ENCODE measurements at regions not wholly inside any gene's neighbourhood (a gene's known extent, or its start where the extent isn't known, plus 50 kb on each side); places are given as distances from the start of the nearest gene placed in this dataset.

- DNase-seq, result no peak
These were observed 617.5 kb upstream of the WWC1 start for GRCh38 chr5:167673942-167674341.

- no peak for DNase-seq
These were observed 613.0 kb upstream of the WWC1 start for GRCh38 chr5:167678481-167678880.

GRCh38 chr5:167684251-167684650, 607.2 kb upstream of the WWC1 start:
- no peak for DNase-seq

DNA sequence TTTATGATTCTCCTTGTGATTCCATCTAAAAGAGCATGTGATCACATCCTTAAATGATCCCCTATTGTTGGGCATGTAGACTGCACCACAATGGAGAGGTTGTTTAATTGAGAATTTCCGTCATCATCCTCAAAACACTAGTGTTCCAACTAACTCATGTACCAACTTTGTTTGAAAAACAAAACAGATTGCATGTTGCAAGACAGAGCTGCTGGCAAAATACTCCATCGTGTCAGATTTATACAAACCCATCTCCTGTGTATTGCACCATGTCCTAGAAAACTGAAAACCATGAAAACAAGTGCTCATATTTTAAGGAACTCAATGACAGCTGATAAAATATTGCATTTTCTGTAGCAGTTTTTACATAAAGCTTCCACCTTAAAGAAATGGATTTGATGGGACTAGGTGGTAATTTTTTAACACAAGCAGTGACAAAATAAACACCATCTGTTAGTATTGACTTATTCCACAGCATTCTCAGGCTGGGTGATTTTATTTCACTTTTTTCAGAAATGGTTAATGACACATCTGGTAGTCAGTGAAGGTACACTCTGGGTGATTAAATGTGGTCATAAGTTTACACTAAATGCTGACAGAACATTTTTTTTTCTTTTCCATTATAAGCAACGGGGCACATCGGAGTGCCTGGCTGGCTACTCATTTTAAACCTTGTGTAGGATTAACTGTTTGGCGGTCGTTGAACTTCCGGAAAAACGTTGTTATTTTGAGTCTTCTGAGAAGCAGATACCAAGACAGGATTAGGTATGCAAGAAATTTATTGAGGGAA, 602.9 kb upstream of the WWC1 start:
- no peak for DNase-seq

GRCh38 chr5:167694325-167695147, 596.9 kb upstream of the WWC1 start:
- no peak for DNase-seq

DNA sequence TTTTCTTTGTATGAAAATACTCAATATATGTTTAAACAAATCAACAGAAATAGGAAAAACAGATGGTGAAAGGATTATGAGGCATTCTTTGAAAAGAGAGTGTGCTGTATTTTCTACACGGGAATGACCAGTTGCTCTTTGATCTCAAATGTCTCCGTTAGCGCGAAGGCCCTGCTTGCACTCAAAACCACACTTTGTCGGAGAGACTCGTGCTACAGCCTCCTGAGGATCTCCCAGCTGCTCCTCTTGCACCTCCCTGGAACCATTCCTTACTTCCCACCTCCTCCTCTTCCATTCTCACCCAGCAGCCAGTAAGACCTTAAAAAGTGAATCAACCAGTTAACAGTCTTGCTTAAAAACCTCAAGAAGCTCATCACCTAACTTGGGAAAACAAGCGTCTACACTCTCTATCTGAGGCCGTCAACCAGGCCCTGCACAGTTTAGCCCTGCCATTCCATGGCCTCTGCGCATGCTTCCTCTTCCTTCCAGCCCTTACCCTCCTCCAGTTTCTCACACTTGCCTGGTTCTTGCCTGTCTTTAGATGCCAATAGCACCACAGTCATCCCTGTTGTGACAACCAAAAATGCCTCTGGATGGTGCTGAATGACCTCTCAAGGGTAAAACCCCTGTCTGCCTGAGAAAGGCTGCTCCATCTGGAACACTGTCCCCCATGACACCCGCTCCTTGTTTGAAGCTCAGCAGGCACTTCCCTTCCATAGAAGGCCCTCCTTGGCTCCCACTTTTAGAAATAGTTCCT, 594.7 kb upstream of the WWC1 start:
- DNase-seq, result no peak

DNA sequence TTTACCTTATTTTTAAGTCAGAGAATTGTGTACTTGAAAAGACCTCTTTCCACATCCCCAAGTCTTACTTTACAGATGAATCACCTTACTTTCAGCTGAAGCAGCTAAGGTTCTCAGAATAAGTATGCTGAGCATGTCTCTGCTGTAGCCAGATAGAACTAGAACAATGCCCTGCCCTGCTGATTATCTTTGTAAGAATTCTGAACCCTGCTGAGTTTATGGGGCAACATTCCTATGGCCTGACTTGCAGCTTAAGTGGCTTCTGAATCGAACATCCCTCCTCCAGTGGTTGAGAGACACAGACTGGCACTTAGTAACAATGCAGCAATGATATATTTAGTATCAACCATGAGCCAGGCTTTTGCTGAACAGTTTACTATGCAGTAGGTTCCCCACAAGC, 592.0 kb upstream of the WWC1 start:
- DNase-seq, result no peak

- no peak for DNase-seq
These were observed 590.4 kb upstream of the WWC1 start for GRCh38 chr5:167701051-167701450.

- no peak for DNase-seq
These were observed 589.4 kb upstream of the WWC1 start for GRCh38 chr5:167702014-167702413.

- DNase-seq, result no peak
These were observed 583.0 kb upstream of the WWC1 start for GRCh38 chr5:167708449-167708848.

- no peak for DNase-seq
These were observed 581.8 kb upstream of the WWC1 start for GRCh38 chr5:167709625-167710024.

GRCh38 chr5:167710444-167711073, 580.9 kb upstream of the WWC1 start:
- no peak for DNase-seq

GRCh38 chr5:167712986-167713585, 578.4 kb upstream of the WWC1 start:
- DNase-seq, result no peak

DNA sequence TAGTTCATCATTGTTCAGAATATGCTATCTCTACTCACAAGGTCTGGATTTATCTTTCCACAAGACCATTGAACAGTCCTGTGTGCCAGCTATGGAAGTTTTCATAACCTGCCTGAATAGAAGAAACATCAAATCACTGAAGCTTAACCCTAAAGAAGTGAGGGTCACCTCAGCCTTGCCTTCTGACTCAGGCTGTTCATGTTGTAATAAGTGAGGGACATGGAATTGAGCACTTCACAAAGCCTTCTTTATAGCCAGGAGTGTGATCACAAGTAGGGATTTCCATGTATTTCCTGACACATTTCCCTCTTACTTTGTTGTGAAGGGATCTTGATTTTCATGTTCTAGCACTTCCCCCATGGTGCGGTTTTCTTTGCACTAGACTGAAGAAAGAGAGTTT, 577.5 kb upstream of the WWC1 start:
- DNase-seq, result no peak

DNA sequence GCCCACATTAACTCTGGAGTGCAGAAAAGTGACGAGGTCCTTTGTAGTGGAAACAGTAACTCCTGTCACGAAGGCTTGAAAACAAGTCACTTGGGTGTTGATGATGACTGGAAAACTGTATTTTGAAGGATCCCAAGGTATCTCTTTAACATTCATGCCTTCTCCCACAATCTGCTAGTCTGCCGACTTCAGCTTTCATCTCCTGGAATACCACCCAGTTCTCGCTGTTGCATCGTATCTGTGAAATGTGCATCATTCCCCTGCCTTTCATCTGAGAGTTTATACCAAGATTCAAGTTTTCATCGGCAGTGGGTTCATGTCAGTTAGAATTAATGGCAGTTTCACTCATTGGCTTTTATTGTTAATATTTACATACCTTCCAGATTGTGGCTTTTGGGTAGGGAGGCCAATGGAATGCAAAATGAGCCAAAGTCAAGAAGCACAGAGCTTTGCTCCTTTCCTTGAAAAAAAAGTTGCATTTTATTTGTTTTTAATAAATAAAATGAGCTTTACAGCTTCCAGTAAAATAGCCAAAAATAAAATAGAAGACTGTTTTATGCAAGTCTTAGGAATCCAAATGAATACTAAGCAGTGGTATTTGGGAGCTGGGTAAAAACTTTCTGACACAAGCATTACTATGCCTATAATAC, 575.2 kb upstream of the WWC1 start:
- DNase-seq, result no peak

- no peak for DNase-seq
These were observed 571.2 kb upstream of the WWC1 start for GRCh38 chr5:167720259-167720658.

GRCh38 chr5:167720676-167721260, 570.7 kb upstream of the WWC1 start:
- no peak for DNase-seq

DNA sequence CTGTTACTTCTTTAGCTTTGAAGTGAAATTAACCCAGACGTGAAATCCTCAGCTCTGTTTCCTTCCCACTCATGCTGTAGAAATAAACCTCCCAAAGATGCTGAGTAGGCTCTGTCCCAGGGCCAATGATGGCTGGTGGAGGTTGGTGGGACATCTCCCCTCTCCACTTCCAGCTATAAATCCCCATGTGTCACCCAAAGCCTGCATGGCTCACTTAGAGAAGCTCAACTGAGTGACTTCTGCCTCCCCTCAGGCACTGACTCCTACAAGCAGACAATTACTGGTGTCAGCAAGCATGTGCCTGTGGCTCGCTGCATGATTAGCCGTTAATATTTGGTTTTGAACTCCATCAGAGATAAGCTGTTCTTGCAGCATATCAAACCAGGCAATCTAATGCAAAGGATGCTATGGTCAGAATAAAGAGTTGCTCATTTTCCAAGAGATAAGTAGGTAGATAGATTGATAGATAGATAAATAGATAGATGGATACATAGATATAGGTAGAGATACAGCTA, 569.5 kb upstream of the WWC1 start:
- no peak for DNase-seq

- peak; percentile 82 for DNase-seq
These were observed 568.1 kb upstream of the WWC1 start for GRCh38 chr5:167723254-167723871.

GRCh38 chr5:167725264-167725663, 566.2 kb upstream of the WWC1 start:
- DNase-seq, result no peak

GRCh38 chr5:167725741-167726140, 565.7 kb upstream of the WWC1 start:
- no peak for DNase-seq
